NCI-H2227 treated with DMSO at 0.1 percent for 48 hours (cell line): ENCODE measurements at regions not wholly inside any gene's neighbourhood (a gene's known extent, or its start where the extent isn't known, plus 50 kb on each side); places are given as distances from the start of the nearest gene placed in this dataset.
"Not testable (repeated sequence)": the region's sequence is repeated elsewhere in the genome, so short reads cannot be mapped to it uniquely, and the experiment has no call there.

Experiments used
- DNase-seq: peaks from one replicate; lab custom pipeline; 2025; lab: John Stamatoyannopoulos, UW

DNA sequence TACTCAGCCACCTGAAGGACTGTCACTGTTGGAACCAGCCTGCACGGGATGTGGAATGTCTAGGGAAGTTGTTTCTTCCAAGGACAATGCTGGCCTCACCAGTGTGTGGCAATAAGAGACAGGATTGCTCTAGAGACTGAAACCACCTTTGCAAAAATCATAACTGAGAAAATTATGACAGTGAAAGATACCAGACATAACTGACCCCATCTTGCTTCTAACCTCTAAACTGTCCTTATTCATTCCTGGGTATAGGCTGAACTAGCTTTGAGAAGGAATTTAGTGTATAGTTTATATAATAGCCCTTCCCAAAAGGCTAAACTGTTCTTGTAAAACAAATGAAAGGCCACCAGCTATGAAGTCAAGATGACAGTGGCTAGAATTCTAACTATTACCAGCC is 83.6 kb downstream of the IER5 start:
- no peak for DNase-seq

- no peak for DNase-seq
These were observed 85.4 kb downstream of the IER5 start for GRCh38 chr1:181173761-181174447.

DNA sequence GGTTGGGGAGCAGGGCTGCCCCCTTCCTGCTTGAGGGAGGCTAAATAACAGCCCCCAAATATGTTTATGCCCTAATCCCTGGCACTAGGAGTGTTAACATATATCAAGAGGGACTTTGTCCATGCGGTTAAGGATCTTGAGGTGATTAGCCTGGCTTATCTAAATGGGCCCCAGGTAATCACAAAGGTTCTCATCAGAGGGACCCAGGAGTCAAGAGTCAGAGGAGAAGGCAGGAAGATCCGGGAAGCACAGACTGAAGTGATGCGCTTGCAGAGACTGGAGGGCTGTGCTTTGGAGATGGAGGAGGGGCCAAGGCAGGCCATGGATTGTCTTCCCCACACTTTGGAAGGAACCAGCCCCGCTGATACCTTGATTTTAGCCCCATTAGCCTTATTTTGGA is 86.4 kb downstream of the IER5 start:
- no peak for DNase-seq

GRCh38 chr1:181175356-181175910 is 86.9 kb downstream of the IER5 start:
- no peak for DNase-seq

- no peak for DNase-seq
These were observed 87.5 kb downstream of the IER5 start for GRCh38 chr1:181175955-181176354.

DNA sequence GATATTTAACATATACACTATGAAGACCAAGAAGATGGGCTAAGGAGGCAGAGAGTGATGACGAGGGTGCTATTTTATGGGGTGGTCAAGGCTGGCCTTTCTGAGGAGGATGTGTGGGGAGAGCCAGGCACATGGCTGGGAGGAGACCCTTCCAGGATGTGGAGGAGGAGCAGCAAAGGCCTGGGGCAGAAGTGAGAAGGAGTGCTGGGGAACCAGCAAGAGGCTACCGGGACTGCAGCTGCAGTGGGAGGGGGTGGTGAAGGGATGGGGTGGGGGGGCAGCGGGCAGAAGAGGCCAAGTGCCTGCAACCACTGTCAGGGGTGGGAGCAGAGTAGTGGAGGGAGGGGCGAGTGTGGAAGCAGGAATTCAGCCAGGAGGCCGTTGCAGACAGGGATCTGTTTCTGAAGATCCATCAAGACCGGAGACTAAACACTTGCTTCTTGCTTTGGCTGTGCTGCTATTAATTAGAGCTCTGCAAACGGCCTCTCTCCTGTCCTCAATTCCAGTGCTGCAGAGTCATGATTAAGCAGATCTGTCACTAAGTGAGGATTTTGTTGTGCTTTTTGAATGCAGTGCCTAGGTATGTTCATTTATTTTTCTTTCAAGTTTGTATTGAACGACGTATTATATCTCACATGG is 89.9 kb downstream of the IER5 start:
- DNase-seq, result peak; percentile 42

GRCh38 chr1:181179279-181179986 is 90.9 kb downstream of the IER5 start:
- peak; percentile 66 for DNase-seq

- DNase-seq, result peak; percentile 86
These were observed 91.5 kb downstream of the IER5 start for GRCh38 chr1:181179987-181180365.

DNA sequence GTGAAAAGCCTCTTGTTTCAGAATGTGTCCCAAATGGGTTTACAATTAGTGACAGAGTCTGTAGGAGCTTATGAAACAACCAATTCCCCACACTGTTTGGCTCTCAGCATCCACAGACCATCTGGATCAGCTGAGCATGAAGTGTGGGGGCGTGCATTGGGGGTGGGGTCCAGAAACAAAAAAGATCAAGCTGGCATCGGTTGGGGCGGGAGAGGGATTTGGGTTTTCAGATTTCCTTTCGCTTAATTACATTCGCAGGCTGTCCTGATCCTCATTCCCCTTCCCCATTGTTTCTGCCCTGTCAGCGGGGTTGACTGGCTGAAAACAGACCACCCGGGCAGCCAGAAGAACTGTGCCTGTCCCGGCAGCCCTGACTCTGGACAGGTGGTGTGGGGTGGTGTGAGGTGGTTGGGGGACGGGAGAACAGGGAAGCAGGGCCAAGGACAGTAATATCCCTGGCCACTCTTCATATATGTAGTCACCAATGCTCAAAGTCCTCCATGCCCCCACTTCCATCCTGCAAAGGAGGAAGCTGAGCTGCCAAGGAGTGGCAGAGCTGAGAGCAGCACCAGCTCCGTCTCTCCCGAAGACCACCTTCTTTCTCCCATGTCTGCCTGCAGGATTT is 92.0 kb downstream of the IER5 start:
- peak; percentile 86 for DNase-seq

GRCh38 chr1:181181792-181182585 is 93.5 kb downstream of the IER5 start:
- DNase-seq, result no peak

DNA sequence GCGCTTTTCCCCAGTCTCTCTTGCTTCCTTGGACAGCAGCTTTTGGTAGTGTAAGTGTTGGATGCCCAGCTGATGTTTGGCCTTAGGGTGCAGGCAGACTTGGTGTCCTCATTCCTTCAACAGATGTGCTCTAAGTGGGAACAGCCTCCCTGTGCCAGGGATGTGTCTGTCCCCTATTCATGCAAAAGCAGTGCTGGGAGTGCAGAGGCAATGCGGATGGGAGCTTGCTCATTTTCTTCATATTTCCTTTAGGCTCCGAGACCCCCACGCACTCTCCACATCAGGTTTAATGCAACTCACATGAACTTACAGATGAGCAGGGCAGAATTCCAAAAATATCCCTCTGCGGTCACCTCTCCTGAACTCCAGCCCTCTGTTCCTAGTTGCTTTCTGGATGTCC is 96.1 kb downstream of the IER5 start:
- no peak for DNase-seq

DNA sequence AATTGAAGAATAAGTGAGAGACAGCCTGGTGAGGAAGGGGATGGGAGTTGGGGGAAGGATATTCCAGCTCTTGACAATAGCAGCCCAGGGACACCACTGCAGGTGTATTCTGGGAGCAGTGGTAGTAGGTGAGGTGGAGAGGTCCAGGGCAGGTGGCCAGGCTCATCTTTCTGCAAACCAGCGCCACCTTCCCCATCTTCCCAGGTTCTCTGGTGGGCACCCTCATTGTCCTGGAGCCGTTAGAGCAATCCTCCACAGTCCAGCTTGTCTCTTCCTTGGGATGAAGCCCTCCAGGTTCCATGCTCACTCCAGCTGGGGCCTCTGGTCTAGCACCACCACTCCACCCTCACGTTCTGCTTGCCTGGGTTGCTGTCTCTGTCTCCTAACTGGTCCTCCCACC is 97.0 kb downstream of the IER5 start:
- DNase-seq, result no peak

DNA sequence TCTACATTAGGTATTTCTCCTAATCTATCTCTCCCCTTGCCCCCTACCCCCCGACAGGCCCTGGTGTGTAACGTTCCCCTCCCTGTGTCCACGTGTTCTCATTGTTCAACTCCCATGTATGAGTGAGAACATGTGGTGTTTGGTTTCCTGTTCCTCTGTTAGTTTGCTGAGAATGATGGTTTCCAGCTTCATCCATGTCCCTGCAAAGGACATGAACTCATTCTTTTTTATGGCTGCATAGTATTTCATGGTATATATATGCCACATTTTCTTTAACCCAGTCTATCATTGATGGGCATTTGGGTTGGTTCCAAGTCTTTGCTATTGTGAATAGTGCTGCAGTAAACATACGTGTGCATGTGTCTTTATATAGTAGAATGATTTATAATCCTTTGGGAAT is 97.6 kb downstream of the IER5 start:
- DNase-seq, result not testable (repeated sequence)

DNA sequence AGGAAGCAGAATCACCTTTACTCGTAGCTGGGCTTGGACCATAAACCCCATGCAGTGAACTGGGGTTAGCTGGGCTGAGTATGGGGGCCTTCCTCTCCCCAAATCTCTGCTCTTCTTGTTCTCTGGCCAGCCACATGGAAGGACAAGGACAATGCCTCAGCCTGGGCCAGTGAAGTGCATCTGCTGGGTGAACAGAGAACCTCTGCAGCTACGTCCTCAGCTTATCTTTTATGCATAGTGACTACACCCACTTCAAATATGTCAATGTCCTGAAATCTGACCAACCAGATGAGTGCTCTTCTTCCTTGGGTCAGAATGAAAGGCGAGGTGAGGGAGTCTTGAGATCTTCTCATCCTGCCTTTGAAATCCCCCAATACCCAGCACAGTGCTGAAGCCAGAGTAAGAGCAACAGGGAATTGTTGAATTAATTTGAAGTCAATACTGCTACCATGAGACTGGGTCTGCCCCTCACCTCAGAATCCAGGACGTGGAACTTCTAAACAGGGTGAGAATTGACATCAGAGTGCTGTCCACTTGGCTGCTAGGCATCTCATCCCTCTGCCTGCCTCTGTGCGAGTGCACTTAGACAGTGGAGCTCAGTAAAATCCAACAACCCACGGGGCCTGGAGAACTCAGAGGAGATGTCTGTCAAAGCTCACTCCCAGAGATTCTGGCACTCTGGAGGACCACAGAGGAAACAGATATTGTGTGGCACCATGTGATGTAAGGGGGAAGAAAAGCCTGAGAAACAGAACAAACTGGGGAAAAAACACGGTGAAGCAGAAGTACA is 99.0 kb downstream of the IER5 start:
- DNase-seq, result no peak

- DNase-seq, result no peak
These were observed 100.7 kb downstream of the IER5 start for GRCh38 chr1:181189245-181189644.

DNA sequence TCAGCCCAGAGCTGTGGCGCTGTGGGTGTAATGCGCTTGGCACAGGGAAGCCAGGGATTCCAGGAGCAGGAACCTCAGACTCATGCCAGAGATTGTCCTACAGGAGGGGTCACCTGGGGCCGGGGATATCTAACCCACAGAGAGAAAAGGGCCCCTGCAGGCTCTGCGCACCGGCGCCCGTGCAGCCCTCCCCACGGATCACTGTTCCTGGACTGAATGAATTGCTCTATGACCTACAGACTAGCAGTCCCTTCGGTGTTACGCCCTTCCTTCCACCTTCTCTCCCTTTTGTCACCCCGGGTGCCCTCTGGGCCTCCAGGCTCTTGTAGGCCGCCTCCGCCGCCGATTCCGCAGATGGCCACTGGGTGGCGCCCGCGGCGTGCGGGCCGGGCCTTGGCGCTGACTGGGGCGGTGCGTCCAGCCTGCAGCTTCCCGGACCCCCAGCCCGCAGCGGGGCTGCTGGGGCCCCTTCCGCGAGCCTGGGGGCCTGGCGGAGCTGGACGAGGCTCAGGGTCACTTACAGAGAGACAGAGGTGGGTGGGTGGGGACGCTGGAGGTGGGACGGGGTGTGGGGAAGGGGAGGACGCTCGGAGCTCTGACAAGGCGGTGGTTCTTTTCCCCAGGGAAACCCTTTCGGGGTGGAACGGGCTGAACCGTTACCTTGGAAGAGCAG is 101.3 kb downstream of the IER5 start:
- DNase-seq, result peak; percentile 35

- DNase-seq, result no peak
These were observed 102.0 kb downstream of the IER5 start for GRCh38 chr1:181190364-181191035.

- no peak for DNase-seq
These were observed 103.1 kb downstream of the IER5 start for GRCh38 chr1:181191494-181192040.

GRCh38 chr1:181192316-181192715 is 103.8 kb downstream of the IER5 start:
- DNase-seq, result no peak
